Epidermal melanocyte (primary cell): ENCODE measurements at regions not wholly inside any gene's neighbourhood (a gene's known extent, or its start where the extent isn't known, plus 50 kb on each side); places are given as distances from the start of the nearest gene placed in this dataset.

Experiments
- DNase-seq: peaks from one replicate; pipeline ENCODE4 v3.0.0; 2011; ENCODE audit warnings: low spot score; ENCODE audit not compliant: insufficient read length

- DNase-seq = no peak
These were observed 147.5 kb upstream of the PITX2 start for GRCh38 chr4:110770353-110770752.

- DNase-seq = no peak
These were observed 155.6 kb upstream of the PITX2 start for GRCh38 chr4:110778521-110778920.

DNA sequence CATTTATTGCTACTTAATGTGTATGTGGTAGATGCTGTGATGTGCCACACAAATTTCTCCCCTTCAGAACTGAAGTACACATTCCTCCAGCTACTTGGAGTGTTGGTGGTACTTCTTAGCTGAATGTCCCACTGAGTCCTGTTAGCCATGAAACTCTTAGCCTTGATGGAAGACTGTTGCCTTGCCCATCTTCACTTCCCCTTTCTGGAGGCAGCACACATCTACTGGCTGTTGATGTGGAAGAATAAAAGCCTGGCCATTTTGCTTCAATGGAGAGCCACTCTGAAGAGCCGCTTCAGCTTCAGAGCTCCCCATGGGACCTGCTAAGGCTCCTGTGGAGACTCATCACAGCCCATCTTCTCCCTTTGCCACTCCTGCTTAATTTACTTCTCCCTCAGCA lies 157.7 kb upstream of the PITX2 start:
- DNase-seq = no peak

DNA sequence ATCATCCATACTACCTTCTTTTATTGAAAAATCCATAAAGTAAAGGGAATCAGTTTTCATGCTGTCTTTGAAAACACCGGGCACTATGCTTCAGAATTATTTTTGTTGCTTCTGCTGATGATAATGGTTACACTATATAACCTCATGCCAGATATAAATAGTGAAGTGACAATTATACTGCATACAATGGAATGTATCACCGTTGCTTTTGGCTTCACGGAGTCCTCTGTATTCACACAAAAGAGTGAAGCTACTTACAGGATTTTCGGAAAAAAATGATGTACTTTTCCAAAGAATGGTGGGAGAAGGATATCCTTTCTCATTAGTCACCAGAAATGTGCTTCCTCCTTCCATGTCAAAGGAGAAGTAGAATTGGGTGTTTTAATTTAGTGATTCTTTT lies 159.1 kb upstream of the PITX2 start:
- DNase-seq = no peak

DNA sequence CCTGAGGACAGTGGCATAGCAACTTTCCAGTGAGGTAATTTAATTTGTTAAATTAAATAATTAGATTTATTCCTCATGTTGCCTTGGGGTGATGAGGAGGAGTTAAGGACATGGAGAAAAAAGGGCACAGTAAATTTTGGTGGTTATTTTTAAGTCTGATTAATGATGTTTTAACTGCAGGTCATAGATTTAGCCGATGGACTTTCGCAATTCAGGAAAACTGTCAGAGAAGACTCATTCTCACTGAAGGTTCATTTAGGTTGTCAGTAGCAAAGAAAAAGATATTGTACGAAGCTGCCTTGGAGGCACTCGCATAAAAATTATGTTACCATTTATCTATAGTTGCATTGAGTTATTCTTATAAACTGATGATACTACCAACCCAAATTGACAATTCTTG lies 164.2 kb upstream of the PITX2 start:
- no peak for DNase-seq

DNA sequence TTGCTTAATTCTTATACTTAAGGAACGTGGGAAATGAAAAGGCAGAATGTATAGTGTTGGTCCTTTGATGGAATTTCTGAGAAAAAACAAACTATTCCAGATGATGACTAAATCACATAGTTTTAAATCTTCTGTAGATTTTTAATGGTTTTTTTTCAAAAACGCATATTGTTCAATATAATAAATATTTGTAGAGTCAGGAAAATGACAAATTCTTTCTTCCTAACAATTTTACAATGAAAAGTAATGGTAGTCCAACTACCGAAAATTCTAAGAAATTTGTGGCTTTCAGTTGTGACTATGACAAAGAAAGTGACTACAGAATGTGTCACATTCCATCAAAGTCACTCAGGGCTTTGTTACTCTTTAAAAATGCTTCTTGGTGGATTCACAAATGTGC lies 164.8 kb upstream of the PITX2 start:
- no peak for DNase-seq

DNA sequence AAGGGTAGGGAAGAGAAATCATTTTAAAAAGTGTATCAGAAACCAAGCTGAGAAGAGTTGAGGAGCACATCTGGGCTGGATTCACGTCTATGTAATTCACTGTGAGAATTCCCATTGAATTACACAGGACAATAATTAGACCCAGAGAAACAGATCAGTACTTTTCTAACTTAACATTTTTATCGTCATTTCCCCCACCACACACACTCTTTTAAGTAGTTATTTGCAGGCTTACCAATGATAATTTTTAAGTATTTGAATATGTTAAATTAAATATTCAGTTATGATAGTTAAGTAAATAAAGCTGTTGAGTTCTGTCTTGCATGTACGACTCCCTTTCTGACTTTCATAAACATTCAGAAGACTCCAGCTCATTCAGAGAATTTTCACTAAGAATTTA lies 165.4 kb upstream of the PITX2 start:
- DNase-seq = no peak

- no peak for DNase-seq
These were observed 169.2 kb upstream of the PITX2 start for GRCh38 chr4:110792036-110792435.

DNA sequence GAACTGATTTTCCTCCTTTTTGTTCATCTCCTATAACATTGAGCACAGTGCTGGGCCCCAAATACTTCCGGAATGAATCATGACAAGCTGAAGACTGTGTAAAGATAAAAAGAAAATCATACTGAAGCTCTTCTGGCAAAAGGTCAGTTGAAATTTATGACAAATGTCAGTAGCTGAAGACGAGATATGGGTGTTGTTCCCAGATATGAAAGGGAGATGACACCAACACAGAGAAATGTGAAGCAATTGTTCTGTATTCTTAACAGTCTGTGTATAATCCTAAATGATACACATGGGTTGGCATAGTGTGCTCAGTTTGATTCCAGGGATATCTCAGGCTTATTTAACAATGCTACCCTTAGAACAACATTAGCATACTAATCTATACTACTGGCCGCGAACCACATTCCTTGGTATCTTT lies 170.5 kb upstream of the PITX2 start:
- no peak for DNase-seq

DNA sequence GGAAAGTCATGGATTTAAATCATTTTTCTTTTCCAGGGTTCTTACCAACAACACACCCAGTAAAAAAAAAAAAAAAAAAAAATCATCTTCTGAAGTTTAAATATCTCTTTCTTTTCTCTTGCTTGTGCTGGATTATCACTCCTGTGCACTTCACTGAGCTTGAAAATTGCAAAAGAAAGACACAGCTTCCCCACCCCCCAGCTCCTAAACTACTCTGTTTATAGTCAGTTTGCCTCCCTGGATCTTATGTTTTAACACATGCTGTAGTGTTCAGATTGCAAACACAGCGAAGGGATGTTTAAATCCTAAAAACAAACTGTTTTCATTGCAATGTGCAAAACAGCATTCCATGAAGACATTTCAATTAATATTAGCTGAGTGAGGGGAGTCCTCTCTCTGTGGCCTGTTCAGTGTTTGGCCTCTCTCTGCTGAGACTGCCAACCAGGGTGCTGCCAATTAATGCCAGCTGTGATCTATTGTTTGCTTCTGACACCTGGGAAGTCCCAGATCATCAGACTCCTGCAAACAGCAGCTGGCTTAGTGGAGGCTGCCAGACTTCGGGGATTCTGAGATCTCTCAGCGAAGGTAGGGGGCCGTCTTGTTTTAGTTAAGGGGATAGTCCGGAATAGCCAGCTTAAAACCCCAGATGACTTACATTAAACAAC lies 171.1 kb upstream of the PITX2 start:
- DNase-seq = no peak

DNA sequence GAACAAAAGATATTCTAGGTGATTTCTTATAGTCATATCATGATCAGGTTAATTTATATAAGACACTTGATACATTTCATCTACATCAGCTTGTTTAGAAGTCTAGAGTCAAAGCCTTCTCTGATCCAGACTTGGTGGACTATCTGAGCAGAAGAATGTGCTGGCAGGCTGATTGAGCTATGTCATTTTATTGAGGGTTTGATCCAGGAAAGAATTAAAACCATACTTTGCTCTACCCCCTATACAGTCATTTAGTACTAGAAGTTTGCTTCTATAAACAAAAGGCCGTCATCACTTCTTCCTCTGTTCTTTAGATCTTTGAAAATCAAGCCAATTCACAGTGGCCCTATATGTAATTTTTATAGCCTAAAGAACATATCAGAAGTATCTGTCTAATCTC lies 173.1 kb upstream of the PITX2 start:
- DNase-seq = no peak

GRCh38 chr4:110797486-110797885 lies 174.6 kb upstream of the PITX2 start:
- no peak for DNase-seq

GRCh38 chr4:110798687-110799086 lies 175.8 kb upstream of the PITX2 start:
- no peak for DNase-seq

DNA sequence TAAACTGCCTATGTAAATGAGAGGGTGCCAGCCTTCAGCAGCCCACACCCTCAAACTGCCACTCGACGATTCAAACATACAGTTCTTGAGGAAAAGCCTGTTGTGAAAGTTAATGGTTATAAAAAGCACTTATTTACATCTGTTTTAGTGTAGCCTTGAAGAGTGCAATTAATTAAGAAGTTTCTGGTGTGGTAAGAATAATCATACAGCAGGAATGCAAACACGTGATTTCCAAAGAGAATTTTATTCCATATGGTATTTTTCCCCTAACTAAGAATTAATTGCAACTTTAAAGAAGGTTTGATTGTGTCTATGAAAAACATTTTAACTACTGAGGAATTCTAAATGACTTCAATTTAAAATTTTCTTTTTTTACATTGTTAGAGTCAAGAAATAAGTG lies 176.3 kb upstream of the PITX2 start:
- DNase-seq = no peak

GRCh38 chr4:110801591-110801990 lies 178.7 kb upstream of the PITX2 start:
- no peak for DNase-seq

DNA sequence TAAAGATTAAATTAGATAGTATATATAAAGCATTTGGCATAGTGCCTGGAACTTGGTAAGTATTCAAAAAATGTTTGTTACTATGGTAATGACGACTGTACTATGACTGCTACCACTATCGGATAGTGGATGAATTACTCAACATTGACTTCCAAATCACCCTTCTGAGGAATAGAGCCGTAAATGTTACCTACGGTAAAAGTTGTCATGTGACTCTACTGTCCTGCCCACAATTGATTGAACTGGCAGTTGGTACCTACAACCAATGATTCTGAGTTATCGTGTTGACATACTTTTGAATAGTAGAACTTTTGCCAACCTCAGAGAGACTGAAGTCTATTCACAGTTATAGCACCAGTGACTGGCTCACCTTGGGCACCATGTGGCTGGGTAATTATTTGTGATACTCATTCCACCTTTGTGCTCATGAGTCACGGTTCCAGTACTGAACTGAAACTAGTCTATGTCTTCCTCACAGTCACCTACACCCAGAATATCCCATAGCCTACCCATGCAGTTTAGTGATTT lies 185.5 kb upstream of the PITX2 start:
- no peak for DNase-seq

GRCh38 chr4:110815950-110816349 lies 193.1 kb upstream of the PITX2 start:
- no peak for DNase-seq

GRCh38 chr4:110816367-110816766 lies 193.5 kb upstream of the PITX2 start:
- DNase-seq = no peak

DNA sequence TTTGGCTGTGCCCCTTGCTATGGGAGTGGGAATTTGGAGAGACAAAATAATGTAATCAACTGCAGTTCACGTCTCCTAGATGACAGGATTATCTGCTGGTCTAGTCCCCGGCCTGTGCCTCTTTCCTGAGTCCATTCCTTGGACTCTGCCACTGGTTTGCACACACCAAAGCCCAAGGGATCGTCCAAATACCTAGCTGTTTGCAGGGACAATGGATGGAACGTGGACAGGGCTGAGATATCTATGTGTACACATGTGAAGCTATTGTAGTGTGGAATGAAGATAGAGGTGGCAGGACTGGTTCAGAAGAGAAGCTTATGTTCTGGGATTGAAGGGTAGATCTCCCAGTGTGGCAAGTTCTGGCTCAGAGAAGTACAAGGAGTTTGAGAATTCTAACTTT lies 198.3 kb upstream of the PITX2 start:
- DNase-seq = no peak

- DNase-seq = no peak
These were observed 200.4 kb upstream of the PITX2 start for GRCh38 chr4:110823251-110823650.

DNA sequence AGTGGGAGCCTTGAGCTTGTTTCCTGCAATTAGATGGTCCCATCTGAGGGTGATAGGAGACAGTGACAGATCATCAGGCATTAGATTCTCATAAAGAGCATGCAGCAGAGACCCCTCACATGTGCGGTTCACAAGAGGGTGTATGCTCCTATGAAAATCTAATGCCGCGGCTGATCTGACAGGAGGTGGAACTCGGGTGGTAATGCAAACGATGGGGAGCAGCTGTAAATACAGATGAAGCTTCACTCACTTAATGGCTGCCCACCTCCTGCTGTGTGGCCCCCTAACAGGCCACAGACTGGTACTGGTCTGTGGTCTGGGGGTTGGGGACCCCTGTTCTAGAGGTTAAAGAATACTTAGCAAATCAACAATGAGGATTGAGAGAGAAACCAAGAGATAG lies 201.5 kb upstream of the PITX2 start:
- no peak for DNase-seq

DNA sequence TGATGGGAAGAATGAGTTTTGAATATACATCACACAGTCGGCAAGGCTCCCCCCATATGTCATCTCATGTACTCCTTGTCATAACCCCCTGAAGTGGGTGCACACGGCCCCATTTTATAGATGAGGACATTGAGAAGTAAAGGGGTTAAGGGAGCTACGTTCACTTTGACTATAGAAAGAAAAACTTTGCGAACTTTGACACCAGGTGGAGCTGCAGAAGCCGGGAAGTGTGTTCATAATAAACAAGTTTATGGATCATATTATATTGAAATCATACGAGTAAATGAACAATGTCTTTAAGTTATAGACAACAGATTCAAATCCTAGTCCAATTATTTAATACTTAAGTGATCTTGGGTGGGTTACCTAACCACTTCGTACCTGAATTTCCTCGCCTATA lies 203.8 kb upstream of the PITX2 start:
- DNase-seq = no peak

DNA sequence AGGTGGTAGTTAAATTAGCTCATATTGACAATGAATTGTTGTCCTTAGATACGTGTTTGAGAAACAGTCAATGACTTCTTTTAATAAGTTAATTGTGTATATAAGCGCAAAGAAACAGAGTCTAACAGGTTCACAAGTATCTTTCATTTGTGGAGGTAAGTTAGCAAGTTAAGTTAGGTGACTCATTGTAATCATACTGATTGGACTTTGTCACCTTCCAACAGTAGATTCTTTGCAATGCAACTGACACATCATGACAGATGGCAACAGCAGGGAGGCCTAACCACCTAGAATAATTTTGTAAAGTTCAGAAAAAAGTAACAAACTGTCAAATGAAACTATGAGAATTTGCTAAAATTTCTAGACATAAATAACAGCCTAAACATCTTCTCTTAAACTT lies 207.6 kb upstream of the PITX2 start:
- no peak for DNase-seq
